Psoas muscle (tissue), 7 donors: ENCODE measurements at regions not wholly inside any gene's neighbourhood (a gene's known extent, or its start where the extent isn't known, plus 50 kb on each side); places are given as distances from the start of the nearest gene placed in this dataset.

Experiments used
- ATAC-seq, 4 donors: fragments of 200-7000 bp; cut with Tn5 transposase; one replicate each; pipeline ENCODE4 v1.9.1; 2020; ENCODE audit warnings: moderate library complexity in 3 of 4, mild to moderate bottlenecking in 2 of 4
- DNase-seq, 2 donors: peaks; one replicate each; pipeline ENCODE4 v3.0.0-alpha.2; 2020
- H3K27ac ChIP-seq: fragments of 200-600 bp; one replicate; pipeline ENCODE4 v1.8.0; 2022
- H3K27me3 ChIP-seq, 3 donors: fragments of 200-600 bp in 1 of 3; one replicate each; pipeline versions ENCODE4 v1.6.1 to v1.8.0; 2013 to 2022; ENCODE audit warnings: low read length in 2 of 3, mild to moderate bottlenecking in 2 of 3, moderate library complexity in 1 of 3; ENCODE audit not compliant: insufficient read depth in 3 of 3
- H3K36me3 ChIP-seq, 2 donors: fragments of 200-600 bp in 1 of 2; one replicate each; pipeline versions ENCODE4 v1.6.1 to v1.8.0; 2013 to 2022; ENCODE audit warnings: low read depth in 1 of 2, mild to moderate bottlenecking in 1 of 2, moderate library complexity in 1 of 2; ENCODE audit not compliant: insufficient read depth in 1 of 2
- H3K4me1 ChIP-seq: fragments of 200-600 bp; one replicate; pipeline ENCODE4 v1.8.0; 2022
- H3K4me3 ChIP-seq: fragments of 200-600 bp; one replicate; pipeline ENCODE4 v1.8.0; 2022; ENCODE audit warnings: mild to moderate bottlenecking
- H3K9me3 ChIP-seq: fragments of 200-600 bp; one replicate; pipeline ENCODE4 v1.8.0; 2022
- CTCF ChIP-seq: fragments of 200-600 bp; IDR thresholded peaks from one replicate; pipeline ENCODE4 v1.8.0; 2022; ENCODE audit warnings: antibody characterized with exemption
- WGBS, 3 donors: extraction: QIAGEN DNeasy Blood & Tissue Kit; methylation state at CpG; one replicate each; pipeline versions ENCODE4 v1.1.6 to v1.1.7; 2013; 5-methylcytosine and 5-hydroxymethylcytosine counted together
- intact Hi-C, 2 donors: fragments of 100-400 bp; cut with DNase I; formaldehyde crosslinking; loops; one replicate each; pipeline versions ENCODE4 v1.11.0 to v1.14.2; 2022
- donor health status: healthy with polysubstance abuse.
- donor health status: DM: no; HTN: no; CAD: no; lungs with moderate emphysema.
- donor health status: Bipolar disorder and iron deficiency.
- donor health status: healthy.
- donor health status: DM: yes; HTN: yes; CAD: no.
- donor health status: DM: no; HTN: no; CAD: no.
- donor health status: DM: yes; HTN: yes; CAD: no.

GRCh38 chr4:147354237-147354636 is 126.7 kb upstream of the EDNRA start:
- intact Hi-C loops: no loop called here
- 46 to 56% (median 52%) methylated on average over 1 of the region's 1 CpG for WGBS, 3 donors
- DNase-seq: no peak
- Histone ChIP-seq H3K9me3 (no peaks in the 10 kb centered on the region), H3K4me3 (no peak overlapping the region), H3K36me3 (no peaks in the 10 kb centered on the region), H3K27me3 (no peaks in the 10 kb centered on the region), H3K4me1 (no peaks in the 10 kb centered on the region), H3K27ac (no peak overlapping the region)
- no peak for ATAC-seq
- no peak for TF ChIP-seq CTCF

GRCh38 chr4:147355032-147355656 is 125.8 kb upstream of the EDNRA start:
- no peak for TF ChIP-seq CTCF
- WGBS, 3 donors: 14 to 35% (median 31%) methylated on average over 3 of the region's 3 CpGs
- intact Hi-C loops: no loop called here
- no peaks in the 10 kb centered on the region for H3K4me1 ChIP-seq
- no peak overlapping the region for H3K4me3 ChIP-seq
- no peak for DNase-seq
- H3K36me3 ChIP-seq: no peaks in the 10 kb centered on the region
- no peaks in the 10 kb centered on the region for H3K27me3 ChIP-seq
- no peak overlapping the region for H3K27ac ChIP-seq
- no peak for ATAC-seq
- no peaks in the 10 kb centered on the region for H3K9me3 ChIP-seq

GRCh38 chr4:147355847-147356246 is 125.0 kb upstream of the EDNRA start:
- no peak overlapping the region for H3K4me3 ChIP-seq
- 58 to 67% (median 61%) methylated on average over 1 of the region's 1 CpG for WGBS, 3 donors
- no peaks in the 10 kb centered on the region for H3K9me3 ChIP-seq
- ATAC-seq: no peak
- H3K4me1 ChIP-seq: no peaks in the 10 kb centered on the region
- no peak for TF ChIP-seq CTCF
- intact Hi-C loops: no loop called here
- no peaks in the 10 kb centered on the region for H3K27me3 ChIP-seq
- no peak overlapping the region for H3K27ac ChIP-seq
- no peak for DNase-seq
- no peaks in the 10 kb centered on the region for H3K36me3 ChIP-seq

GRCh38 chr4:147360301-147360700 is 120.6 kb upstream of the EDNRA start:
- H3K27ac ChIP-seq: no peak overlapping the region
- no peak overlapping the region for H3K4me3 ChIP-seq
- DNase-seq: no peak
- H3K9me3 ChIP-seq: no peaks in the 10 kb centered on the region
- no peaks in the 10 kb centered on the region for H3K36me3 ChIP-seq
- WGBS, 3 donors: 62 to 87% (median 63%) methylated on average over 3 of the region's 3 CpGs
- ATAC-seq: no peak
- TF ChIP-seq CTCF: no peak
- no peaks in the 10 kb centered on the region for H3K4me1 ChIP-seq
- intact Hi-C loops: no loop called here
- no peaks in the 10 kb centered on the region for H3K27me3 ChIP-seq

GRCh38 chr4:147361726-147362125 is 119.2 kb upstream of the EDNRA start:
- no peak for TF ChIP-seq CTCF
- ATAC-seq (no peak), DNase-seq (no peak)
- Histone ChIP-seq H3K36me3 (no peaks in the 10 kb centered on the region), H3K27me3 (no peaks in the 10 kb centered on the region), H3K4me1 (no peaks in the 10 kb centered on the region), H3K9me3 (no peaks in the 10 kb centered on the region), H3K27ac (peak overlapping the region; percentile 65), H3K4me3 (no peak overlapping the region)
- intact Hi-C loops: no loop called here
- WGBS, 3 donors: 32 to 48% (median 36%) methylated on average over 1 of the region's 1 CpG
